Fibroblast of lung (primary cell): ENCODE measurements at regions not wholly inside any gene's neighbourhood (a gene's known extent, or its start where the extent isn't known, plus 50 kb on each side); places are given as distances from the start of the nearest gene placed in this dataset.

Experiments used
- DNase-seq, 2 donors: peaks; one replicate each; pipeline versions ENCODE4 v3.0.0 to v3.0.0-alpha.2; 2010; ENCODE audit warnings: low read depth in 2 of 2
- H2AFZ ChIP-seq: 2 replicates; pipeline ENCODE4 v1.5.1; 2012; ENCODE audit warnings: low read length, control low read depth, inconsistent platforms
- H3K27ac ChIP-seq: 2 replicates; pipeline ENCODE4 v1.5.1; 2011; ENCODE audit warnings: low read length, control low read depth; ENCODE audit not compliant: insufficient read depth
- H3K27me3 ChIP-seq: 2 replicates; pipeline ENCODE4 v1.5.1; 2011; ENCODE audit warnings: mild to moderate bottlenecking, low read length; ENCODE audit not compliant: control insufficient read depth, insufficient read depth
- H3K36me3 ChIP-seq: 2 replicates; pipeline ENCODE4 v1.5.1; 2011; ENCODE audit warnings: low read length; ENCODE audit not compliant: control insufficient read depth, insufficient read depth
- H3K4me1 ChIP-seq: 2 replicates; pipeline ENCODE4 v1.5.1; 2011; ENCODE audit warnings: low read length; ENCODE audit not compliant: control insufficient read depth, insufficient read depth; ENCODE audit errors: extremely low read depth
- H3K4me2 ChIP-seq: 2 replicates; pipeline ENCODE4 v1.5.1; 2011; ENCODE audit warnings: low read length, control low read depth; ENCODE audit not compliant: insufficient read depth; ENCODE audit errors: extremely low read depth
- H3K4me3 ChIP-seq, 4 experiments: fragments of 200-600 bp in 1 of 4; sonication (generic) in 1 of 4; replicated peaks in 1 of 4; 2 replicates each; pipeline ENCODE4 v1.5.1; 2011 to 2016; ENCODE audit warnings: low read length in 4 of 4, low read depth in 3 of 4, mild to moderate bottlenecking in 3 of 4, control low read depth in 2 of 4, inconsistent platforms in 1 of 4, mixed read lengths in 1 of 4; ENCODE audit not compliant: insufficient read depth in 1 of 4; ENCODE audit errors: control extremely low read depth in 1 of 4
- H3K79me2 ChIP-seq: 2 replicates; pipeline ENCODE4 v1.5.1; 2012; ENCODE audit warnings: mild to moderate bottlenecking, low read length, inconsistent platforms; ENCODE audit not compliant: control insufficient read depth, insufficient read depth
- H3K9ac ChIP-seq: 2 replicates; pipeline ENCODE4 v1.5.1; 2011; ENCODE audit warnings: mild to moderate bottlenecking, low read length, control low read depth; ENCODE audit not compliant: insufficient read depth
- H3K9me3 ChIP-seq: 2 replicates; pipeline ENCODE4 v1.5.1; 2012; ENCODE audit warnings: low read depth, low read length; ENCODE audit not compliant: control insufficient read depth, insufficient read depth
- H4K20me1 ChIP-seq: 2 replicates; pipeline ENCODE4 v1.5.1; 2011; ENCODE audit warnings: low read length; ENCODE audit not compliant: control insufficient read depth, insufficient read depth; ENCODE audit errors: extremely low read depth
- EZH2 ChIP-seq: IDR thresholded peaks from 2 replicates; pipeline ENCODE4 v1.5.1; 2012; ENCODE audit warnings: low read length, control low read depth, mild to moderate bottlenecking; ENCODE audit errors: missing control alignments
- TF ChIP-seq, protein P1 (sequence below), 2 donors: IDR thresholded peaks in 1 of 2; conservative IDR thresholded peaks in 1 of 2; 1 replicate in 1 of 2; 2 replicates in 1 of 2; pipeline ENCODE4 v1.5.1; 2011 to 2012; ENCODE audit warnings: low read length in 2 of 2, control low read depth in 1 of 2, inconsistent platforms in 1 of 2, low read depth in 1 of 2, mild to moderate bottlenecking in 1 of 2

DNA sequence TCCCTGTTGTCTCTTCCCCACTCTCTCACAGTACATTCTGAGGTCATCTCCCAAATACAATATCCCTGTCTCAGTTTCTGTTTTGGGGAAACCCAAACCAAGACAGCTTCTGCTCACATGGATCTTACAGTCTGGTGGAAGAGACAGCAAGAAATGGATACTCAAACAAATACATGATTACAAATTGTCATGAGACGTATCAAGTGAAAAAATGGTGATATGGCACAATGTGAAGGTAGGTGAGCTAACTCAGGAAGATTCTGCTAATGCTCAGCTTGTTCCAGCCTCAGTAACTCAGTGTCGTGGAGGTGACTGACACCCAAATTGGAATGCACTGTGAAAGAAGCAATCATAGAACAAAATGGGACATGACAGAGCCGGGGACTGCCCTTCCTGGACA, 68.3 kb downstream of the CHST1 start:
- Histone ChIP-seq H3K27ac (no peak overlapping the region), H2AFZ (no peak overlapping the region), H3K9me3 (no peaks in the 10 kb centered on the region), H3K27me3 (peaks cover 6% of the 10 kb centered on the region), H3K36me3 (no peaks in the 10 kb centered on the region), H3K4me1 (no peaks in the 10 kb centered on the region), H3K9ac (no peak overlapping the region), H4K20me1 (no peaks in the 10 kb centered on the region), H3K79me2 (no peaks in the 10 kb centered on the region), H3K4me3 (no peak overlapping the region), H3K4me2 (no peak overlapping the region)
- TF ChIP-seq, protein P1, sequence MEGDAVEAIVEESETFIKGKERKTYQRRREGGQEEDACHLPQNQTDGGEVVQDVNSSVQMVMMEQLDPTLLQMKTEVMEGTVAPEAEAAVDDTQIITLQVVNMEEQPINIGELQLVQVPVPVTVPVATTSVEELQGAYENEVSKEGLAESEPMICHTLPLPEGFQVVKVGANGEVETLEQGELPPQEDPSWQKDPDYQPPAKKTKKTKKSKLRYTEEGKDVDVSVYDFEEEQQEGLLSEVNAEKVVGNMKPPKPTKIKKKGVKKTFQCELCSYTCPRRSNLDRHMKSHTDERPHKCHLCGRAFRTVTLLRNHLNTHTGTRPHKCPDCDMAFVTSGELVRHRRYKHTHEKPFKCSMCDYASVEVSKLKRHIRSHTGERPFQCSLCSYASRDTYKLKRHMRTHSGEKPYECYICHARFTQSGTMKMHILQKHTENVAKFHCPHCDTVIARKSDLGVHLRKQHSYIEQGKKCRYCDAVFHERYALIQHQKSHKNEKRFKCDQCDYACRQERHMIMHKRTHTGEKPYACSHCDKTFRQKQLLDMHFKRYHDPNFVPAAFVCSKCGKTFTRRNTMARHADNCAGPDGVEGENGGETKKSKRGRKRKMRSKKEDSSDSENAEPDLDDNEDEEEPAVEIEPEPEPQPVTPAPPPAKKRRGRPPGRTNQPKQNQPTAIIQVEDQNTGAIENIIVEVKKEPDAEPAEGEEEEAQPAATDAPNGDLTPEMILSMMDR (conservative IDR thresholded peaks at IDR 0.05 in 1 of 2, IDR thresholded peaks at IDR 0.05 in 1 of 2; ENCODE audit: low read depth in 1 of 2, low read length in 2 of 2), result no peak
- TF ChIP-seq EZH2, result no peak
- DNase-seq, result no peak

DNA sequence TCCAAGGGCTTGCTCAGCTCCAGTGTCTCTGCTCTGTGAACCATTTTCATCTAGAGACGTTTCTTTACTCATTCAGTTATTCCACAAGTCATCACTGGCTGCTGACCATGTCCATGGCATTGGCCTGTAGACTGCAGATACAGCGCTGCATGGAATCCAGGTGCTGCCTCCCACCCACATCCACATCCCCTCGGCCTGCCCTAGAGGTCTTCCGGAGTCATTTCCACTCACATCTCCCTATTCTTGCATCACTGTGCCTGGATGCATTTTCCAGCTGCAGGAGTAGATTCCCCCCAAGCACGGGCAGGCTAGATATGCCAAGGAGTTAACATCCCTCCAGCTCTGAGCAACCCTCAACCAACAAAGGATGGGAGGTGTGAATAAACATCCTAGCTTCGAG, 68.9 kb downstream of the CHST1 start:
- H4K20me1 ChIP-seq, result no peaks in the 10 kb centered on the region
- H3K4me2 ChIP-seq, result no peak overlapping the region
- H3K9me3 ChIP-seq, result no peaks in the 10 kb centered on the region
- no peak overlapping the region for H3K4me3 ChIP-seq
- no peak overlapping the region for H2AFZ ChIP-seq
- no peaks in the 10 kb centered on the region for H3K79me2 ChIP-seq
- H3K27ac ChIP-seq, result no peak overlapping the region
- H3K36me3 ChIP-seq, result no peaks in the 10 kb centered on the region
- no peak for TF ChIP-seq EZH2
- TF ChIP-seq, protein P1 (conservative IDR thresholded peaks at IDR 0.05 in 1 of 2, IDR thresholded peaks at IDR 0.05 in 1 of 2; ENCODE audit: low read depth in 1 of 2, low read length in 2 of 2), result no peak
- peaks cover 6% of the 10 kb centered on the region for H3K27me3 ChIP-seq
- no peak for DNase-seq
- H3K4me1 ChIP-seq, result no peaks in the 10 kb centered on the region
- H3K9ac ChIP-seq, result no peak overlapping the region

DNA sequence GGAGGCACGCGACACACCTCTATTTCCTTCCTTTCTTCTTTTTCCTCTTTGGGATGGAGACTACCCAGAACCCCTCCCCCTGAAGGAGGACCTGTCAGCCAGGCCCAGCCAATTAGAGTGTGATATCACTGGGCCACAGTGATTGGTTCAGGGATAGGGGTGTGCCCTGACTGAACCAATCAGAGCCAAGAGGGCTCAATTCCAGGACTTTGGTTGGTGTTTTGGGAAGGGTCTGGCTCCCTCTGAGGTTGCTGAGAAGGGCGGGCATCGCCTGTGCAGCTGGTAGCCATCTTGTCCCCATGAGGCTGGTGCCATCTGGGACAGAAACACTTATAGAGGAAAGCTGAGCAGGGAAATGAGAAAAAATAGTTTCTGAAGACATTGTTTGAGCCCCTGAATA, 71.4 kb downstream of the CHST1 start:
- no peaks in the 10 kb centered on the region for H3K9me3 ChIP-seq
- no peak overlapping the region for H3K4me3 ChIP-seq
- no peak overlapping the region for H3K27ac ChIP-seq
- no peak overlapping the region for H3K9ac ChIP-seq
- no peak overlapping the region for H2AFZ ChIP-seq
- H3K27me3 ChIP-seq, result peaks cover 4% of the 10 kb centered on the region
- H3K79me2 ChIP-seq, result no peaks in the 10 kb centered on the region
- no peaks in the 10 kb centered on the region for H3K4me1 ChIP-seq
- no peak overlapping the region for H3K4me2 ChIP-seq
- no peak for DNase-seq
- no peaks in the 10 kb centered on the region for H4K20me1 ChIP-seq
- TF ChIP-seq, protein P1 (conservative IDR thresholded peaks at IDR 0.05 in 1 of 2, IDR thresholded peaks at IDR 0.05 in 1 of 2; ENCODE audit: low read depth in 1 of 2, low read length in 2 of 2), result no peak
- no peak for TF ChIP-seq EZH2
- no peaks in the 10 kb centered on the region for H3K36me3 ChIP-seq
